ENCODE measurements at regions not wholly inside any gene's neighbourhood (a gene's known extent, or its start where the extent isn't known, plus 50 kb on each side); places are given as distances from the start of the nearest gene placed in this dataset.

DNA sequence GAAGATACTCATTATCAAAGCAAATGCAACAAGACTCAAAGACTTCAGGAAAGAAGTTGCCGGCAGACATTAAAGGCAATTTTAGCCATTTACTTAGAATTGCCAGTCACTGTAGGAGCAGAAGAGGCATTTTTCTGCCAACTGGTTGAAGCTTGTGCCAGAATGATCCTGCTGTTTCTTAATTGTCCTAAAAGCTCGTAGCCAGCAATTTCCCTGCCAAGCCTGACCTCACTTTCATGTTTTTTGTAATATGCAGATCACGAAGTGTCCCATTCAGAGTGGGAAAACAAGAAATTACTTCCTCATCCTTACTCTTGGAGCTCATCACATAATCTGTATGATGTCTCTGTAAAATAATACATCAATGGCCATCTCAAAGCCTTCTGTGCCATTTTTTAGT lies 130.9 kb upstream of the ANKRD1 start:
- TF ChIP-seq, protein P1, sequence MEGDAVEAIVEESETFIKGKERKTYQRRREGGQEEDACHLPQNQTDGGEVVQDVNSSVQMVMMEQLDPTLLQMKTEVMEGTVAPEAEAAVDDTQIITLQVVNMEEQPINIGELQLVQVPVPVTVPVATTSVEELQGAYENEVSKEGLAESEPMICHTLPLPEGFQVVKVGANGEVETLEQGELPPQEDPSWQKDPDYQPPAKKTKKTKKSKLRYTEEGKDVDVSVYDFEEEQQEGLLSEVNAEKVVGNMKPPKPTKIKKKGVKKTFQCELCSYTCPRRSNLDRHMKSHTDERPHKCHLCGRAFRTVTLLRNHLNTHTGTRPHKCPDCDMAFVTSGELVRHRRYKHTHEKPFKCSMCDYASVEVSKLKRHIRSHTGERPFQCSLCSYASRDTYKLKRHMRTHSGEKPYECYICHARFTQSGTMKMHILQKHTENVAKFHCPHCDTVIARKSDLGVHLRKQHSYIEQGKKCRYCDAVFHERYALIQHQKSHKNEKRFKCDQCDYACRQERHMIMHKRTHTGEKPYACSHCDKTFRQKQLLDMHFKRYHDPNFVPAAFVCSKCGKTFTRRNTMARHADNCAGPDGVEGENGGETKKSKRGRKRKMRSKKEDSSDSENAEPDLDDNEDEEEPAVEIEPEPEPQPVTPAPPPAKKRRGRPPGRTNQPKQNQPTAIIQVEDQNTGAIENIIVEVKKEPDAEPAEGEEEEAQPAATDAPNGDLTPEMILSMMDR (conservative IDR thresholded peaks at IDR 0.05 in 1 of 2, IDR thresholded peaks at IDR 0.05 in 1 of 2; ENCODE audit: extremely low read depth in 1 of 2, insufficient read depth in 1 of 2, low read depth in 1 of 2, low read length in 2 of 2): no peak
- no peak for TF ChIP-seq EZH2 (IDR thresholded peaks at IDR 0.05; ENCODE audit: borderline replicate concordance, low read length)

Measured in mammary epithelial cell (primary cell).